Kasumi-1 (cell line): ENCODE measurements at regions not wholly inside any gene's neighbourhood (a gene's known extent, or its start where the extent isn't known, plus 50 kb on each side); places are given as distances from the start of the nearest gene placed in this dataset.

ENCODE experiments used
- DNase-seq, 2 experiments: peaks; one replicate each; lab custom pipeline; 2025; lab: John Stamatoyannopoulos, UW

- no peak for DNase-seq
These were observed 57.3 kb downstream of the MAF start for GRCh38 chr16:79543219-79543618.

- DNase-seq: no peak
These were observed 58.2 kb downstream of the MAF start for GRCh38 chr16:79542237-79542774.

- DNase-seq: no peak
These were observed 59.5 kb downstream of the MAF start for GRCh38 chr16:79540825-79541595.

GRCh38 chr16:79537584-79537983, 63.0 kb downstream of the MAF start:
- no peak for DNase-seq

- no peak for DNase-seq
These were observed 63.6 kb downstream of the MAF start for GRCh38 chr16:79536958-79537357.

- no peak for DNase-seq
These were observed 65.4 kb downstream of the MAF start for GRCh38 chr16:79535130-79535529.

- no peak for DNase-seq
These were observed 66.4 kb downstream of the MAF start for GRCh38 chr16:79534143-79534542.

- no peak for DNase-seq
These were observed 67.2 kb downstream of the MAF start for GRCh38 chr16:79533292-79533691.

- no peak for DNase-seq
These were observed 67.8 kb downstream of the MAF start for GRCh38 chr16:79532785-79533184.

GRCh38 chr16:79532273-79532672, 68.3 kb downstream of the MAF start:
- DNase-seq: no peak

GRCh38 chr16:79528338-79528737, 72.2 kb downstream of the MAF start:
- DNase-seq: no peak

GRCh38 chr16:79523971-79524370, 76.6 kb downstream of the MAF start:
- DNase-seq: no peak

GRCh38 chr16:79519448-79519847, 81.1 kb downstream of the MAF start:
- no peak for DNase-seq

- DNase-seq: no peak
These were observed 83.4 kb downstream of the MAF start for GRCh38 chr16:79517156-79517555.

GRCh38 chr16:79510879-79511278, 89.7 kb downstream of the MAF start:
- DNase-seq: no peak

- DNase-seq: no peak
These were observed 90.6 kb downstream of the MAF start for GRCh38 chr16:79509906-79510305.

GRCh38 chr16:79509211-79509631, 91.3 kb downstream of the MAF start:
- peak; percentile 70 to 84 for DNase-seq

GRCh38 chr16:79508294-79508693, 92.2 kb downstream of the MAF start:
- no peak for DNase-seq

- no peak for DNase-seq
These were observed 95.2 kb downstream of the MAF start for GRCh38 chr16:79505344-79505743.

GRCh38 chr16:79503511-79503910, 97.0 kb downstream of the MAF start:
- DNase-seq: no peak

- no peak for DNase-seq
These were observed 99.1 kb downstream of the MAF start for GRCh38 chr16:79501446-79501845.

GRCh38 chr16:79500866-79501265, 99.7 kb downstream of the MAF start:
- no peak for DNase-seq

- no peak for DNase-seq
These were observed 100.3 kb downstream of the MAF start for GRCh38 chr16:79500286-79500685.

- DNase-seq: no peak
These were observed 101.6 kb downstream of the MAF start for GRCh38 chr16:79498928-79499327.
